Head of caudate nucleus (tissue), 42 donors: ENCODE measurements at regions not wholly inside any gene's neighbourhood (a gene's known extent, or its start where the extent isn't known, plus 50 kb on each side); places are given as distances from the start of the nearest gene placed in this dataset.

Experiments used
- DNase-seq, 42 donors: peaks; one replicate each; pipeline versions ENCODE4 v3.0.0 to v3.0.0-alpha.2; 2020 to 2021; ENCODE audit warnings: mixed read lengths in 7 of 42
- intact Hi-C: fragments of 100-400 bp; cut with DNase I; formaldehyde crosslinking; loops from one replicate; pipeline ENCODE4 v1.15.0; 2022

- no peak for DNase-seq
- intact Hi-C loops: no loop called here
These were observed 215.3 kb downstream of the KCNA4 start for GRCh38 chr11:29801561-29801960.

DNA sequence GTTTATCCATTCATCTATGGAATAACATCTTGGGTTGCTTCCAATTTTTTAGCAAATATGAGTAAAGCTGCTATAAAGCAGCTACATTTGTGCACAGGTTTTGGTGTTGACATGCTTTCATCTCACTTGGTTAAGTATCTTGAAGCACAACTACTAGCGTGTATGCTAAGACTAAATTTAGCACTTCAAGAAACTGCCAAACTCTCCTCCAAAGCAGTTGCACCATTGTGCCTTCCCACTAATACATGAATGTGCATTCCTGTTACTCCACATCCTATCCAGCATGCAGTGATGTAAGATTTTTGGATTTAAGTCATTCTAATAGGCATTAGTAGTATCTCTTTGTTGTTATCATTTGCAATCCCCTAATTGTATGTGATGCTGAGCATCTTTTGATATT, 230.7 kb downstream of the KCNA4 start:
- intact Hi-C loops: no loop called here
- no peak for DNase-seq

- intact Hi-C loops: no loop called here
- DNase-seq: no peak
These were observed 233.3 kb downstream of the KCNA4 start for GRCh38 chr11:29783506-29783905.

- peak; percentile 11 to 86 (median 53) for DNase-seq
- intact Hi-C loops: no loop called here
These were observed 234.4 kb downstream of the KCNA4 start for GRCh38 chr11:29782447-29782846.

DNA sequence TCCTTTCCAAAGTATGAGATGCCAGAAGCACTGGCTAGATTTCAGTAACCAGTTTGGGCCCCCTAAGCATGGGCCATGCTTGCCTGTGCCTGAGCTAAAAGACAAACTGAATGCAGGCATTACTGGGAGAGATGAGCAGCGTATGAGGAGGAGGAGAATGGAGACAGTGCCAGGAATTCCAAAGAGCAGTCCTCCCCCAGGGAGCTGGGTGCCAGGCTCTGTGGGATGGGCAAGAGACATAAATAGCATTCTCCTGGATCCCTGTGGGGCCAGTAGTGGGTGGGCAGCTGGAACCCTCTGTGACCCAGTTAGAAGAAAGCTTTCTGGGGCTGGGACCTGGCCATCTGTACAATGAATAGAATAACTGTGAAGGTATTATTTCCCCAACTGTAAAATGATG, 235.6 kb downstream of the KCNA4 start:
- DNase-seq: peak in 37 of 42 donors; percentile 7 to 77 (median 40)

DNA sequence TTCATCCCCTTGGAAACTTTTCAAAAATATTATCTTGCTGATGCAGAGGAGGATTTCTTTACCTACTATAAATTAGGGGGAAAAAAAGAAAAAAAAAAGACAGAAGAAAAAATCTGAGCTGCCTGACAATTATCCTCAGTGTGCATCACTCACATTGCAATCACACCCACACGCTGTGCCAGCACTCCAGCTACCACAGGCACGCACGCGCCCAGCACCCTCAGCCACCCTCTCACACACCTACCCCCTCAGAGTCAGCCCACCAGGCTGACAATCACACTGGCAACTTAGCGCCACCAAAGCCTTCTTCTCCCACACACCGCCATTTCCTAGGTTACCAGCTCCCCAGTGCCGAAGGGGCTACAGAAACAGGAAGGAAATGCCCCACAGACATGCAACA, 236.1 kb downstream of the KCNA4 start:
- intact Hi-C loops: no loop called here
- peak; percentile 49 to 94 (median 80) for DNase-seq

More for the DNA sequence above, 235.6 kb downstream of the KCNA4 start:
- intact Hi-C loops: no loop called here

- intact Hi-C loops: no loop called here
- peak; percentile 28 to 91 (median 62) for DNase-seq
These were observed 243.1 kb downstream of the KCNA4 start for GRCh38 chr11:29773656-29774264.

DNA sequence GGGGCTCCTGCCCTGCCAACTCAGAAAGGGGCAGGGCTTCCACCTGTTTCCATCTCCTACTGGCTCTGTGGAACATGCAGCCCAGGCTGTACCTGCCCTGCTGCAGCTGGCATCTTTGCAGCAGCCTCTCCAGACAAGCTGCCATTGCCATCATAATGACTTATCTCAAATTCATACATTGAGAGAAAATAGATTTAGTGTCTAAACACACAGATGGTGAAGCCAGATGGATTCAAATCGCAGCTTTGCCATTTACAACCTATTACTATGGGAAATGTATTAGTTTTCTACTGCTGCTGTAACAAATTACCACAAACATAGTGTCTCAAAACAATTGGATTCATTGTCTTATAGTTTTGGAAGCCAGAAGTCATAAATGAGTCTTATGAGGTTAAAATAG, 260.0 kb downstream of the KCNA4 start:
- DNase-seq: no peak
- intact Hi-C loops: no loop called here

- DNase-seq: no peak
- intact Hi-C loops: no loop called here
These were observed 261.4 kb downstream of the KCNA4 start for GRCh38 chr11:29755474-29755873.

DNA sequence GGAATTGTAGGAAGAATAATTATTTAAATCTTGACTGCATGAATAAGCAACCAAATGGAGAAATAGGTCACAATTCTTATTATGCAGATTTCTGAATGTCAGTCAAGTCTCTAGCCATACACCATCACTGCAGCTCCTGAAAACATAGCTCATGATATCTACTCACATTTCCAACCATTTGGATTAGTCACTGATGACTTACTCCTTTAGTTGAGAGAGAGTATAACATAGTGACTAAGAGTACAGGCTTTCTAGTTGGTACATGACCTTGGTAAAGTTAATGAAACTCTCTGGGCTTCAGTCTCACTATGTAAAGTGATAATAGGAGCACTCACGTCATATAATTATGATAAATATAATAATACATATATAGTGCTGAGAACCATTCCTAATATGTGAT, 265.2 kb downstream of the KCNA4 start:
- intact Hi-C loops: no loop called here

GRCh38 chr11:29750392-29750791, 266.4 kb downstream of the KCNA4 start:
- no peak for DNase-seq
- intact Hi-C loops: no loop called here

More for the DNA sequence above, 265.2 kb downstream of the KCNA4 start:
- DNase-seq: peak in 3 of 42 donors; percentile 7 to 12 (median 11)

DNA sequence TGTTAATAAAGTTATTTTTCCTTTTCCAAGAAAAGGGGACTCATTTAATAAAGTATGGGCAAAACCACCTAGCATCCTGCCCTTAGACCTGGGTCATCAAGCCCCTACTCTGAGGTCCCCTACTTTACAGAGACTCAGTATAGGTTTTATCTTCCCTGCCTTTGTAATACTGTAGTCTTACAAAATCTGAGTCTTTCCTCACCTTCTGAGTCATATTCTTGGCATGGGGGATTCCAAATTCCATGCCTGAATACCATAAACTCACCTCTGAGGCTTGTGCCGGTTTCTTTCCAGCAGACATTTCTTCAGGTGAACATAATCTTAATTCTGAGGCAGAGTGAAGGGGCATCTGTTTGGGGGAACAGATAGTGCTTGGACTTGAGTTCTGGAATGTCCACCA, 282.5 kb downstream of the KCNA4 start:
- intact Hi-C loops: no loop called here
- no peak for DNase-seq

DNA sequence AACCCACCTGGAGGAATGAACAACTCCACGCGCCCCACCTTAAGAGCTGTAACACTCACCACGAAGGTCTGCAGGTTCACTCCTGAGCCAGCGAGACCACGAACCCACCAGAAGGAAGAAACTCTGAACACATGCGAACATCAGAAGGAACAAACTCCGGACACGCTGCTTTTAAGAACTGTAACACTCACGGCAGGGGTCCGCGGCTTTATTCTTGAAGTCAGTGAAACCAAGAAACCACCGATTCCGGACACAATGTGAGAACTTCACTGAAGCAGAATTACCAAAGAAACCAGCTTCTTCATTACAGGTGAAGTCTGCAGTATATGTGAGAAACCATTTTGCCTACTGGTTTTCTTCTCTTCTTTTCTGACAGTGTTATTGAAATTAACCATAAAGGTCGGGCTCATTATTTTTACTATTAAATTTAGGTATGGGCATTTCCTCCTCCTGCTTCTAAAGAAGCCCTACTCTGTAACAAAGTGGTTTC, 303.0 kb downstream of the KCNA4 start:
- DNase-seq: no peak
- intact Hi-C loops: no loop called here

DNA sequence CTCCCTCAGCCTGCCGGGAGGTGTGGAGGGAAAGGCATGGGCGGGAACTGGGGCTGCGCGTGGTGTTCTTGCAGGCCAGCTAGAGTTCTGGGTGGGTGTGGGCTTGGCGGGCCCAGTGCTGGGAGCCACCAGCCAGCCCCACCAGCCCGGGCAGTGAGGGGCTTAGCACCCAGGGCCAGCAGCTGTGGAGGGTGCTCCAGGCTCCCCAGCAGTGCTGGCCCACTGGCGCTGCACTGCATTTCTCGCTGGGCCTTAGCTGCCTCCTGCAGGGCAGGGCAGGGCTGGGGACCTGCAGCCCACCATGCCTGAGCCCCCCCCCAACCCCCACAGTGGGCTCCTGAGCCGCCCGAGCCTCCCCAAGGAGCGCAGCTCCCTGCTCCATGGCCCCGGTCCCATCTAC, 304.2 kb downstream of the KCNA4 start:
- DNase-seq: no peak

GRCh38 chr11:29707924-29708323, 308.9 kb downstream of the KCNA4 start:
- intact Hi-C loops: no loop called here
- DNase-seq: no peak

More for the DNA sequence above, 304.2 kb downstream of the KCNA4 start:
- intact Hi-C loops: no loop called here

GRCh38 chr11:29685361-29685760, 331.5 kb downstream of the KCNA4 start:
- DNase-seq: no peak
- intact Hi-C loops: no loop called here

GRCh38 chr11:29682856-29683255, 334.0 kb downstream of the KCNA4 start:
- intact Hi-C loops: no loop called here
- no peak for DNase-seq

- intact Hi-C loops: no loop called here
- DNase-seq: no peak
These were observed 336.8 kb downstream of the KCNA4 start for GRCh38 chr11:29679996-29680395.

DNA sequence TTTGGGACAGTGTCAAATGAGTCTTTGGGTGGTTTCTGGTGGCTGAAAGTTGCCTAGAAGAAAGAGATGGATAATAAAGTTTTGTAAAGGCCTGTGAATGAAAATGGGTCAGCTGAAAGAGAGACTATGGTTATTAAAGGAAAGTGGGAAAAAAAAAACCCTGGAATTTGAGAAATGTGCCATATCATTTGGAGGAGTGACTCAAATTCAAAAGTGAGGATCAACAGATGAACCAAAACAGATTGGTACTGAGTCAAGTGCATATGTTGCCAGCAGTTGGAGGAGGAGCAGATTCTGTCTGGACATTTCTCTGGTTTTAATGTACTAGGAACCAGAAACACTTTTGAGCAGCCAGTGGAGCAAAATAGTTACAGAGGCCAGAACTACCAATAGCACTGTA, 339.8 kb downstream of the KCNA4 start:
- DNase-seq: no peak
- intact Hi-C loops: no loop called here

DNA sequence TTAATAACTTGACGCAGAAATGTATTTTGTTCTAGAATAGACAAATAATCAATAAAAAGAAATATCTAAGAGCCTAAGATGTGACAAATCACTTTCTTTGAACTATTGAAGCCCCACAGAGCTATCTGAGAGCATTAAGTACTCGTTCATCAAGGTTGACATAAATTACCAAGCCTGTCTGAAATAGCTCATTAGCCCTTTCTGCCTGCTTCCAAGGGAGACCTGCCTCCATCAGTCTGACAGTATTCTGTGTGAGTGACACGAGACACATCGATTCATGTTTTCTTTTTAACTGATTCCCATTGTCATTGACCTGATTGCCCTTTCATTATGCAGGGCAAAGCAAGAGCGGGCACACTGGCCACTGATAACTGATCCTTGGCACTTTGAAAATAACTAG, 347.5 kb downstream of the KCNA4 start:
- intact Hi-C loops: no loop called here
- DNase-seq: no peak

DNA sequence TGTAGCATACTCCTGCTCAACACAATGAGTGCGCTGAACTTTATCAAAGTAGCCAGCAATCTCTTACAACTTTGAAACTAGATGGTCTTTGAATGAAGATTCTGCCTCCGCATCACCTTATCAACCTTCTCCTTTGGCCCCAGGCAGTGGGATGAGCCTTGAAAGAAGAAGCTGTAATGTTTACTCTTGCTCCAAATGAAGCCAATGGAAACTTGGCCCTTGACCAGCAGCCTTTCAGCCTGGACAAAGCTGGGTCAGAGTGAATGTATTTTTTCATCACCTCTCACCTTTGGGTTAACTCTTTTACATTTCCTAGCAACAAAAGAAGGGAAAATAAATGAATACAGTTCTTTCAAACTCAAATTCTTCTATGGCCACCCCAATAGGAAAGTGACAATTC, 359.1 kb downstream of the KCNA4 start:
- no peak for DNase-seq
- intact Hi-C loops: no loop called here

GRCh38 chr11:29656597-29656996, 360.2 kb downstream of the KCNA4 start:
- intact Hi-C loops: no loop called here
- peak in 1 of 42 donors; percentile 8 for DNase-seq
